HepG2 (cell line): ENCODE measurements at regions not wholly inside any gene's neighbourhood (a gene's known extent, or its start where the extent isn't known, plus 50 kb on each side); places are given as distances from the start of the nearest gene placed in this dataset.

ENCODE experiments used
- EZH2 ChIP-seq: conservative IDR thresholded peaks from 2 replicates; pipeline ENCODE4 v1.6.1; 2012; ENCODE audit warnings: mild to moderate bottlenecking, low read depth, low read length, moderate library complexity
- IKZF4 ChIP-seq: sonication (generic); formaldehyde crosslinking; IDR thresholded peaks from 2 replicates; pipeline ENCODE4 v1.5.1; 2020; ENCODE audit warnings: borderline replicate concordance, mild to moderate bottlenecking, low read depth, missing genetic modification reagents; ENCODE audit errors: not compliant biosample characterization
- MAFK ChIP-seq, 2 experiments: IDR thresholded peaks in 1 of 2; conservative IDR thresholded peaks in 1 of 2; 2 replicates each; pipeline ENCODE4 v1.6.1; 2011; ENCODE audit warnings: improper control_type of control experiment in 2 of 2, low read length in 2 of 2
- MTA1 ChIP-seq: sonication (generic); formaldehyde crosslinking; IDR thresholded peaks from 2 replicates; pipeline ENCODE4 v1.4.0; 2020; ENCODE audit warnings: missing genetic modification reagents, mild to moderate bottlenecking, borderline replicate concordance
- PRDM10 ChIP-seq: sonication (generic); formaldehyde crosslinking; IDR thresholded peaks from 2 replicates; pipeline ENCODE4 v1.4.0; 2020; ENCODE audit warnings: low read depth, missing genetic modification reagents
- RCOR2 ChIP-seq: IDR thresholded peaks from 2 replicates; pipeline ENCODE4 v1.6.1; 2016; ENCODE audit warnings: missing biosample characterization, missing genetic modification reagents
- RFXANK ChIP-seq: IDR thresholded peaks from 2 replicates; pipeline ENCODE4 v1.6.1; 2016
- SRF ChIP-seq: IDR thresholded peaks from 2 replicates; pipeline ENCODE4 v1.6.1; 2011; ENCODE audit warnings: mild to moderate bottlenecking, low read depth, low read length, moderate library complexity
- TRIM24 ChIP-seq: sonication (generic); formaldehyde crosslinking; IDR thresholded peaks from 2 replicates; pipeline ENCODE4 v1.8.0; 2022; ENCODE audit warnings: mild to moderate bottlenecking, missing genetic modification reagents
- WIZ ChIP-seq: sonication (generic); formaldehyde crosslinking; IDR thresholded peaks from 2 replicates; pipeline ENCODE4 v1.5.1; 2020; ENCODE audit warnings: mild to moderate bottlenecking, missing genetic modification reagents
- ZNF329 ChIP-seq: sonication (generic); formaldehyde crosslinking; IDR thresholded peaks from 2 replicates; pipeline ENCODE4 v1.9.0; 2021; ENCODE audit warnings: low read depth, mild to moderate bottlenecking, missing genetic modification reagents
- ZNF407 ChIP-seq: sonication (generic); formaldehyde crosslinking; IDR thresholded peaks from one replicate; pipeline ENCODE4 v1.5.1; 2020; ENCODE audit warnings: mild to moderate bottlenecking, missing genetic modification reagents; ENCODE audit errors: not compliant biosample characterization
- ZNF432 ChIP-seq: sonication (generic); formaldehyde crosslinking; IDR thresholded peaks from 2 replicates; pipeline ENCODE4 v1.5.0; 2020; ENCODE audit warnings: missing genetic modification reagents, mild to moderate bottlenecking, borderline replicate concordance
- ZNF570 ChIP-seq: sonication (generic); formaldehyde crosslinking; IDR thresholded peaks from 2 replicates; pipeline ENCODE4 v1.4.0; 2020; ENCODE audit warnings: mild to moderate bottlenecking, missing genetic modification reagents, borderline replicate concordance
- ZNF782 ChIP-seq: sonication (generic); formaldehyde crosslinking; IDR thresholded peaks from 2 replicates; pipeline ENCODE4 v1.4.0; 2020; ENCODE audit warnings: missing genetic modification reagents, mild to moderate bottlenecking, borderline replicate concordance
- ZSCAN21 ChIP-seq: sonication (generic); formaldehyde crosslinking; IDR thresholded peaks from 2 replicates; pipeline ENCODE4 v1.8.0; 2022; ENCODE audit warnings: mild to moderate bottlenecking, missing genetic modification reagents, moderate library complexity, borderline replicate concordance

- no peak for TF ChIP-seq PRDM10 (CRISPR knock-in tag)
- TF ChIP-seq ZNF407 (CRISPR knock-in tag): peak; percentile 61
- no peak for TF ChIP-seq ZNF570 (CRISPR knock-in tag)
- TF ChIP-seq ZNF329 (CRISPR knock-in tag): no peak
- no peak for TF ChIP-seq RFXANK
- no peak for TF ChIP-seq ZNF782 (CRISPR knock-in tag)
- TF ChIP-seq RCOR2 (CRISPR knock-in tag): no peak
- no peak for TF ChIP-seq SRF
- TF ChIP-seq ZSCAN21: no peak
- TF ChIP-seq IKZF4 (CRISPR knock-in tag): no peak
- no peak for TF ChIP-seq ZNF432 (CRISPR knock-in tag)
- no peak for TF ChIP-seq EZH2
- TF ChIP-seq MTA1 (CRISPR knock-in tag): no peak
- TF ChIP-seq WIZ: 0 out of 2 replicates have a peak, but pooled peaks have one; percentile 4
- no peak for TF ChIP-seq MAFK (conservative IDR thresholded peaks at IDR 0.05 in 1 of 2, IDR thresholded peaks at IDR 0.05 in 1 of 2; ENCODE audit: low read length in 2 of 2)
- no peak for TF ChIP-seq TRIM24
These were observed 146.9 kb downstream of the GPR85 start (continued) for GRCh38 chr7:112939574-112940313.
